ENCODE measurements at regions not wholly inside any gene's neighbourhood (a gene's known extent, or its start where the extent isn't known, plus 50 kb on each side); places are given as distances from the start of the nearest gene placed in this dataset.

DNA sequence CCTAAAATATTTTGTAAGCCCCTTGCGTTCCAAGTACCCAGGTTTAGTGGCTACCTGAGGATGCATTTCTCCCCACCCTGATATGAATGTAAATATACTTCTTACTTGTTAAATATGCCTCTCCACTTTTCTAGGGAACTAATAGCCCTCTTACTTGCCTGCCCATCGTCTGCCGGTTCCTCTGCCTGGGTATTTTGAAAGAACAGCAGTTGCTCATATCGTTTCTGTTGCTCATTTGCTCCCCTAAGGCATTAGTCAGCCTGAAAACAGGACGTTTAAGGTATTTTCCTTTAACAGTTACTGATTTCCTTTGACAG is 141.3 kb upstream of the CARMIL1 start:
- TF ChIP-seq, protein P1, sequence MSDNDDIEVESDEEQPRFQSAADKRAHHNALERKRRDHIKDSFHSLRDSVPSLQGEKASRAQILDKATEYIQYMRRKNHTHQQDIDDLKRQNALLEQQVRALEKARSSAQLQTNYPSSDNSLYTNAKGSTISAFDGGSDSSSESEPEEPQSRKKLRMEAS (IDR thresholded peaks at IDR 0.05): no peak
- TF ChIP-seq TEAD4 (IDR thresholded peaks at IDR 0.05) (no peak), CEBPB (IDR thresholded peaks at IDR 0.05) (no peak), NFIC (IDR thresholded peaks at IDR 0.05) (no peak), TCF12 (IDR thresholded peaks at IDR 0.05; ENCODE audit: low read depth) (no peak), RAD21 (IDR thresholded peaks at IDR 0.05; ENCODE audit: low read depth) (no peak), ZBTB7A (IDR thresholded peaks at IDR 0.05; ENCODE audit: low read depth) (no peak), EGR1 (IDR thresholded peaks at IDR 0.05) (no peak), EP300 (IDR thresholded peaks at IDR 0.05; ENCODE audit: borderline replicate concordance) (no peak), TAF1 (IDR thresholded peaks at IDR 0.05; ENCODE audit: low read depth) (no peak), FOXM1 (IDR thresholded peaks at IDR 0.05; ENCODE audit: borderline replicate concordance, low read depth) (no peak), CREB1 (IDR thresholded peaks at IDR 0.05; ENCODE audit: low read depth) (no peak), YY1 (IDR thresholded peaks at IDR 0.05; ENCODE audit: low read depth) (no peak)
- TF ChIP-seq, protein P2, sequence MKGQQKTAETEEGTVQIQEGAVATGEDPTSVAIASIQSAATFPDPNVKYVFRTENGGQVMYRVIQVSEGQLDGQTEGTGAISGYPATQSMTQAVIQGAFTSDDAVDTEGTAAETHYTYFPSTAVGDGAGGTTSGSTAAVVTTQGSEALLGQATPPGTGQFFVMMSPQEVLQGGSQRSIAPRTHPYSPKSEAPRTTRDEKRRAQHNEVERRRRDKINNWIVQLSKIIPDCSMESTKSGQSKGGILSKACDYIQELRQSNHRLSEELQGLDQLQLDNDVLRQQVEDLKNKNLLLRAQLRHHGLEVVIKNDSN (IDR thresholded peaks at IDR 0.05): no peak
- TF ChIP-seq, protein P3, sequence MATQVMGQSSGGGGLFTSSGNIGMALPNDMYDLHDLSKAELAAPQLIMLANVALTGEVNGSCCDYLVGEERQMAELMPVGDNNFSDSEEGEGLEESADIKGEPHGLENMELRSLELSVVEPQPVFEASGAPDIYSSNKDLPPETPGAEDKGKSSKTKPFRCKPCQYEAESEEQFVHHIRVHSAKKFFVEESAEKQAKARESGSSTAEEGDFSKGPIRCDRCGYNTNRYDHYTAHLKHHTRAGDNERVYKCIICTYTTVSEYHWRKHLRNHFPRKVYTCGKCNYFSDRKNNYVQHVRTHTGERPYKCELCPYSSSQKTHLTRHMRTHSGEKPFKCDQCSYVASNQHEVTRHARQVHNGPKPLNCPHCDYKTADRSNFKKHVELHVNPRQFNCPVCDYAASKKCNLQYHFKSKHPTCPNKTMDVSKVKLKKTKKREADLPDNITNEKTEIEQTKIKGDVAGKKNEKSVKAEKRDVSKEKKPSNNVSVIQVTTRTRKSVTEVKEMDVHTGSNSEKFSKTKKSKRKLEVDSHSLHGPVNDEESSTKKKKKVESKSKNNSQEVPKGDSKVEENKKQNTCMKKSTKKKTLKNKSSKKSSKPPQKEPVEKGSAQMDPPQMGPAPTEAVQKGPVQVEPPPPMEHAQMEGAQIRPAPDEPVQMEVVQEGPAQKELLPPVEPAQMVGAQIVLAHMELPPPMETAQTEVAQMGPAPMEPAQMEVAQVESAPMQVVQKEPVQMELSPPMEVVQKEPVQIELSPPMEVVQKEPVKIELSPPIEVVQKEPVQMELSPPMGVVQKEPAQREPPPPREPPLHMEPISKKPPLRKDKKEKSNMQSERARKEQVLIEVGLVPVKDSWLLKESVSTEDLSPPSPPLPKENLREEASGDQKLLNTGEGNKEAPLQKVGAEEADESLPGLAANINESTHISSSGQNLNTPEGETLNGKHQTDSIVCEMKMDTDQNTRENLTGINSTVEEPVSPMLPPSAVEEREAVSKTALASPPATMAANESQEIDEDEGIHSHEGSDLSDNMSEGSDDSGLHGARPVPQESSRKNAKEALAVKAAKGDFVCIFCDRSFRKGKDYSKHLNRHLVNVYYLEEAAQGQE (IDR thresholded peaks at IDR 0.05; ENCODE audit: low read depth): no peak

DNA sequence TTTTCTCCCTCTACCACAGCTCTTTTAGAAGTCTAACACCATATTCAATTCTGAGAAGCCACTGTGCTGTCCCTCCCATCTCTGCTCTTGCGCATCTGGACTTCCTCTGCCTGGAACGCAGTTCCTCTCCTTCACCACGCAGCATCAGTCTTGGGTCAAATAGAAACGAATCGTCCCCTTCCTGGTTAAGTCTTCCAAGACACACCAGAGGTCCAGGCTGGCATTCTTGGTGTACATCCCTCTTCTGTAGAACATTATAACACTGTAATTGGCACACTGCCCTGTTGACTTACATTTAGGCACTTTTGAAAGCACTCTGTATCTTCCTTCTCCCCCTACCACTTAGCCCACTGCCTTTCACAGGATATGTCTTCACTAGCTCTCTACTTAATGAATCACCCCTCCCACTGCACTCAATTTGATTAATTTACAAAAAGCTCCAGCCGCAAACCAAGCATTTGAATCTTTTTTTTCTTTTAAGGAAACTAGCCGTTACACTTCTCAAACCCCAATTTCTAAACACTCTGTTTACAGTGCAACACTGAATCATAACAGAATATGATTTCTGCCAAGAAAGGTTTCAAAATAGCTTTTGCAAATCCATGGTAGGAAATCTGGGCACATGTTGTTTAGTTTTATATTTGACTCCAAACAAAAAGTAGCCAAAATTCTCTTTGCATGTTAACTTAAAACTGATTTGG is 140.8 kb upstream of the CARMIL1 start:
- TF ChIP-seq, protein P3 (IDR thresholded peaks at IDR 0.05; ENCODE audit: low read depth): no peak
- TF ChIP-seq FOXM1 (IDR thresholded peaks at IDR 0.05; ENCODE audit: borderline replicate concordance, low read depth): no peak
- TF ChIP-seq, protein P2 (IDR thresholded peaks at IDR 0.05): no peak
- TF ChIP-seq NFIC (IDR thresholded peaks at IDR 0.05): no peak
- TF ChIP-seq TCF12 (IDR thresholded peaks at IDR 0.05; ENCODE audit: low read depth): no peak
- TF ChIP-seq TEAD4 (IDR thresholded peaks at IDR 0.05): no peak
- TF ChIP-seq YY1 (IDR thresholded peaks at IDR 0.05; ENCODE audit: low read depth): no peak
- TF ChIP-seq, protein P1 (IDR thresholded peaks at IDR 0.05): no peak
- TF ChIP-seq CREB1 (IDR thresholded peaks at IDR 0.05; ENCODE audit: low read depth): no peak
- TF ChIP-seq ZBTB7A (IDR thresholded peaks at IDR 0.05; ENCODE audit: low read depth): no peak
- TF ChIP-seq TAF1 (IDR thresholded peaks at IDR 0.05; ENCODE audit: low read depth): no peak
- no peak for TF ChIP-seq EP300 (IDR thresholded peaks at IDR 0.05; ENCODE audit: borderline replicate concordance)
- no peak for TF ChIP-seq CEBPB (IDR thresholded peaks at IDR 0.05)
- no peak for TF ChIP-seq RAD21 (IDR thresholded peaks at IDR 0.05; ENCODE audit: low read depth)
- no peak for TF ChIP-seq EGR1 (IDR thresholded peaks at IDR 0.05)

DNA sequence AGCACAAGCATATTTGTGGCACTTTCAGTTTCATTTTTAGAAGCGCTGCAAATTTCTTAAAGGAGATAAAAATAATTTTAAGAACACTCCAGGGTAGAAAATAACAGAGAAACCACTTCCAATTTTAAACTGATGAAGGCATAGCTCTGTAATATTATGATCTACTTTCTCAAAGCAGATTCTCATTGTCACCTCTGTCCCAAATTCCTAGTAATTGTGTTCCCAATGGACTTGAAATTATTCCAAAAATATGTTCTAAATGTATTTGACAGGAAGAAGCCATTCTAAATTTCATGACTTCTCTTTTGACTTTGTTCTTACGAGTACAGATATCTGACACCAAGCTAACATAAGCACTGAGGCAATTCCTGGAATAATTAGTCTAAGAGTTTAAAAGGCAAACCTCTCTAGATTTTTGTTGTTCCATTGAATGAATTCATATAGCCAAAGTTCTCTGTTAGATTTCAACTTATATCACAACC is 140.2 kb upstream of the CARMIL1 start:
- TF ChIP-seq TAF1 (IDR thresholded peaks at IDR 0.05; ENCODE audit: low read depth) (no peak), EGR1 (IDR thresholded peaks at IDR 0.05) (no peak), TCF12 (IDR thresholded peaks at IDR 0.05; ENCODE audit: low read depth) (no peak), TEAD4 (IDR thresholded peaks at IDR 0.05) (no peak)

DNA sequence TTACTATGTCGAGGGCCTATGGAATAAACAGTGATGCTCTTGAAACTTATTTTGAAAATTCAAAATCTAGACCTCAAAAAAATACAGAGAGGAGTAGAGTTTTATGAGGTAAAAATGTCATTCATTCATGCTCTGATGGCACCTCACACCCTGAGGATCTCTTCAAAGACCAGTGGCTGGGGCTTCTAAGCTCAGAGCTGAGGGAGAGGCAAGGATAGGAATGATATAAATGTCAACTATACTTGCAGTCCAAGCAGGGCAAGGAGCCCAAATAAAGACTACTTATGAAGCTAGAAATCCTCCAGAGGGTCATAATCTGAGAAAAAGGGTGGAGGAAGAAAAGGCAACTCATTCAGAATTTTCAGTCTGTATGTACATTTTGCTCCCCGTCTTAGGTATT is 136.7 kb upstream of the CARMIL1 start:
- TF ChIP-seq, protein P2 (IDR thresholded peaks at IDR 0.05): no peak
- TF ChIP-seq RAD21 (IDR thresholded peaks at IDR 0.05; ENCODE audit: low read depth): no peak
- no peak for TF ChIP-seq CEBPB (IDR thresholded peaks at IDR 0.05)
- no peak for TF ChIP-seq NFIC (IDR thresholded peaks at IDR 0.05)
- TF ChIP-seq CREB1 (IDR thresholded peaks at IDR 0.05; ENCODE audit: low read depth): no peak
- no peak for TF ChIP-seq YY1 (IDR thresholded peaks at IDR 0.05; ENCODE audit: low read depth)

DNA sequence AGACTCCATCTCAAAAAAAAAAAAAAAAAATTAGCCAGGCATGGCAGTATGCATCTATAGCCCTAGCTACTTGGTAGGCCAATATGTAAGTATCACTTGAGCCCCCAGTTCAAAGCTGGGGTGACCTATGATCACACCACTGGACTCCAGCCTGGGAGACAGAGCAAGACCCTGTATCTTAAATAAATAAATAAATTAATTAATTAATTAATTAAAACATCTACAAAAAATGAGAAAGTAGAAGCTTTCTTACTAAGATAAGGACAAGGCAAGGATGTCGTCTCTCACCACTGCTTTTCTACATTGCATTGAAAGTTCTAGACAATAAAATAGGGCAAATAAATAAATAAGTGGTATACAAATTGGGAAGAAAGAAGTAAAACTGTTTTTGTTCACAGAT is 134.3 kb upstream of the CARMIL1 start:
- TF ChIP-seq EGR1 (IDR thresholded peaks at IDR 0.05) (no peak), ZBTB7A (IDR thresholded peaks at IDR 0.05; ENCODE audit: low read depth) (no peak), EP300 (IDR thresholded peaks at IDR 0.05; ENCODE audit: borderline replicate concordance) (no peak), CREB1 (IDR thresholded peaks at IDR 0.05; ENCODE audit: low read depth) (no peak), TCF12 (IDR thresholded peaks at IDR 0.05; ENCODE audit: low read depth) (no peak), YY1 (IDR thresholded peaks at IDR 0.05; ENCODE audit: low read depth) (no peak), FOXM1 (IDR thresholded peaks at IDR 0.05; ENCODE audit: borderline replicate concordance, low read depth) (no peak), CEBPB (IDR thresholded peaks at IDR 0.05) (no peak), TEAD4 (IDR thresholded peaks at IDR 0.05) (no peak), RAD21 (IDR thresholded peaks at IDR 0.05; ENCODE audit: low read depth) (no peak), TAF1 (IDR thresholded peaks at IDR 0.05; ENCODE audit: low read depth) (no peak), NFIC (IDR thresholded peaks at IDR 0.05) (no peak)
- TF ChIP-seq, protein P1 (IDR thresholded peaks at IDR 0.05): no peak
- TF ChIP-seq, protein P3 (IDR thresholded peaks at IDR 0.05; ENCODE audit: low read depth): no peak
- TF ChIP-seq, protein P2 (IDR thresholded peaks at IDR 0.05): no peak
